ENCODE measurements at regions not wholly inside any gene's neighbourhood (a gene's known extent, or its start where the extent isn't known, plus 50 kb on each side); places are given as distances from the start of the nearest gene placed in this dataset.

- Histone ChIP-seq H3K27me3 (replicated peaks; ENCODE audit: control insufficient read depth, insufficient read depth, low read length) (no peaks in the 10 kb centered on the region; the same call in 1 of the 2 replicates), H3K36me3 (ENCODE audit: control insufficient read depth, insufficient read depth, low read length) (no peaks in the 10 kb centered on the region), H3K4me3 (replicated peaks; ENCODE audit: low read depth, low read length) (no peak overlapping the region)
- TF ChIP-seq CTCF (IDR thresholded peaks at IDR 0.05; ENCODE audit: insufficient read depth, low read length, poor library complexity, severe bottlenecking): no peak
- DNase-seq (ENCODE audit: extremely low read depth, insufficient read length): no peak
Measured at GRCh38 chr3:31048143-31048542, 153.7 kb upstream of the GADL1 start.

GRCh38 chr3:31050296-31050695, 155.8 kb upstream of the GADL1 start:
- TF ChIP-seq CTCF (IDR thresholded peaks at IDR 0.05; ENCODE audit: insufficient read depth, low read length, poor library complexity, severe bottlenecking): no peak
- Histone ChIP-seq H3K27me3 (replicated peaks; ENCODE audit: control insufficient read depth, insufficient read depth, low read length) (no peaks in the 10 kb centered on the region; the same call in 1 of the 2 replicates), H3K4me3 (replicated peaks; ENCODE audit: low read depth, low read length) (no peak overlapping the region), H3K36me3 (ENCODE audit: control insufficient read depth, insufficient read depth, low read length) (no peaks in the 10 kb centered on the region)
- no peak for DNase-seq (ENCODE audit: extremely low read depth, insufficient read length)

GRCh38 chr3:31051226-31051625, 156.8 kb upstream of the GADL1 start:
- no peak for DNase-seq (ENCODE audit: extremely low read depth, insufficient read length)
- Histone ChIP-seq H3K4me3 (replicated peaks; ENCODE audit: low read depth, low read length) (no peak overlapping the region), H3K36me3 (ENCODE audit: control insufficient read depth, insufficient read depth, low read length) (no peaks in the 10 kb centered on the region), H3K27me3 (replicated peaks; ENCODE audit: control insufficient read depth, insufficient read depth, low read length) (no peaks in the 10 kb centered on the region; the same call in 1 of the 2 replicates)
- no peak for TF ChIP-seq CTCF (IDR thresholded peaks at IDR 0.05; ENCODE audit: insufficient read depth, low read length, poor library complexity, severe bottlenecking)

- TF ChIP-seq CTCF (IDR thresholded peaks at IDR 0.05; ENCODE audit: insufficient read depth, low read length, poor library complexity, severe bottlenecking): no peak
- H3K36me3 ChIP-seq (ENCODE audit: control insufficient read depth, insufficient read depth, low read length): no peaks in the 10 kb centered on the region
- H3K27me3 ChIP-seq (replicated peaks; ENCODE audit: control insufficient read depth, insufficient read depth, low read length): no peaks in the 10 kb centered on the region
- DNase-seq (ENCODE audit: extremely low read depth, insufficient read length): no peak
- H3K4me3 ChIP-seq (replicated peaks; ENCODE audit: low read depth, low read length): no peak overlapping the region
Measured at GRCh38 chr3:31053299-31053698, 158.8 kb upstream of the GADL1 start.

GRCh38 chr3:31054032-31054431, 159.6 kb upstream of the GADL1 start:
- no peak for DNase-seq (ENCODE audit: extremely low read depth, insufficient read length)
- Histone ChIP-seq H3K4me3 (replicated peaks; ENCODE audit: low read depth, low read length) (no peak overlapping the region), H3K36me3 (ENCODE audit: control insufficient read depth, insufficient read depth, low read length) (no peaks in the 10 kb centered on the region), H3K27me3 (replicated peaks; ENCODE audit: control insufficient read depth, insufficient read depth, low read length) (no peaks in the 10 kb centered on the region)
- no peak for TF ChIP-seq CTCF (IDR thresholded peaks at IDR 0.05; ENCODE audit: insufficient read depth, low read length, poor library complexity, severe bottlenecking)

- DNase-seq (ENCODE audit: extremely low read depth, insufficient read length): no peak
- no peak for TF ChIP-seq CTCF (IDR thresholded peaks at IDR 0.05; ENCODE audit: insufficient read depth, low read length, poor library complexity, severe bottlenecking)
- H3K4me3 ChIP-seq (replicated peaks; ENCODE audit: low read depth, low read length): no peak overlapping the region
- H3K27me3 ChIP-seq (replicated peaks; ENCODE audit: control insufficient read depth, insufficient read depth, low read length): no peaks in the 10 kb centered on the region
- no peaks in the 10 kb centered on the region for H3K36me3 ChIP-seq (ENCODE audit: control insufficient read depth, insufficient read depth, low read length)
Measured at GRCh38 chr3:31055757-31056156, 161.3 kb upstream of the GADL1 start.
